Mammary epithelial cell (primary cell): ENCODE measurements at regions not wholly inside any gene's neighbourhood (a gene's known extent, or its start where the extent isn't known, plus 50 kb on each side); places are given as distances from the start of the nearest gene placed in this dataset.

ENCODE experiments used
- CTCF ChIP-seq, 2 donors: IDR thresholded peaks in 1 of 2; conservative IDR thresholded peaks in 1 of 2; 2 replicates each; pipeline ENCODE4 v1.5.1; 2011 to 2012; ENCODE audit warnings: inconsistent platforms in 2 of 2, low read length in 2 of 2, mild to moderate bottlenecking in 2 of 2, control low read depth in 1 of 2, low read depth in 1 of 2; ENCODE audit not compliant: insufficient read depth in 1 of 2; ENCODE audit errors: extremely low read depth in 1 of 2
- EZH2 ChIP-seq: IDR thresholded peaks from 2 replicates; pipeline ENCODE4 v1.6.1; 2012; ENCODE audit warnings: low read length, inconsistent platforms, borderline replicate concordance

DNA sequence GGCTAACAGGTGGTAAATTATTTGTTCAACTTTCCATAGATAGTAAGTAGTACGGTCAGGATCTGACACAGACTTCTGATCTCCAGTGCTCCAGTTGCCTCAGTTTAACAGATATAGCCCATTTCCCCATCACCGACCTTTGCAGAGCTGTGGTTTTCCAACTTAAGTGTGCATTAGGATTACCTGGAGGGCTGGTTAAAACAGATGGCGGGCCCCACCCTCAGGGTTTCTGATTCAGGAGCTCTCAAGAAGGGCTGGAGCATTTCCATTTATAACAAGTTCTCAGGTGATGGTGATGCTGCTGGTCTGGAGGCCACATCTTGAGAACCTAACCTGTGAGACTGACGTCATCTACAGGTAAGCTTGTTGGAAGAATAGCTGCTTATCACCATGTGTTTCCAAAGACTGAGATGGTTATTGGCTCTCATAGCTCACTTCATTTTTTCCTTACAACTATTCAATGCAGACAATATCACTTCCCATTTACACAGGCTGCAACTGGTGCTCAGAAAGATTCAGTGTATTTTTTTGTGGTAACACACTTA, 360.1 kb upstream of the CHD6 start:
- no peak for TF ChIP-seq CTCF (conservative IDR thresholded peaks at IDR 0.05 in 1 of 2, IDR thresholded peaks at IDR 0.05 in 1 of 2; ENCODE audit: extremely low read depth in 1 of 2, insufficient read depth in 1 of 2, low read depth in 1 of 2, low read length in 2 of 2)
- no peak for TF ChIP-seq EZH2
